CD4-positive, alpha-beta T cell (primary cell): ENCODE measurements at regions not wholly inside any gene's neighbourhood (a gene's known extent, or its start where the extent isn't known, plus 50 kb on each side); places are given as distances from the start of the nearest gene placed in this dataset.

ENCODE experiments used
- ATAC-seq: fragments of 200-7000 bp; cut with Tn5 transposase; one replicate; pipeline ENCODE4 v1.10.0; 2022; ENCODE audit warnings: mild to moderate bottlenecking; ENCODE audit not compliant: poor library complexity
- CTCF ChIA-PET: fragments of 350-600 bp; sonication (Branson Sonifier 250); formaldehyde crosslinking; loops from one replicate; lab custom pipeline; 2021; ENCODE audit warnings: antibody characterized with exemption, inconsistent platforms; lab: Charles Lee
- POLR2A ChIA-PET: fragments of 350-600 bp; sonication (Branson Sonifier 250); formaldehyde crosslinking; loops from one replicate; lab custom pipeline; 2021; ENCODE audit warnings: antibody characterized with exemption, inconsistent platforms; lab: Charles Lee
- DNase-seq, 14 experiments: peaks; one replicate each; pipeline ENCODE4 v3.0.0-alpha.2; 2013 to 2020; ENCODE audit warnings: mixed read lengths in 2 of 14
- H3K27ac ChIP-seq, 2 donors: one replicate each; pipeline versions ENCODE4 v1.5.1 to v1.7.0; 2013; ENCODE audit warnings: low read length in 2 of 2, low read depth in 1 of 2, mild to moderate bottlenecking in 1 of 2
- H3K27me3 ChIP-seq, 2 experiments: 1 replicate in 1 of 2; 2 replicates in 1 of 2; pipeline versions ENCODE4 v1.6.1 to v1.7.0; 2013; ENCODE audit warnings: low read length in 2 of 2, control low read depth in 1 of 2, mild to moderate bottlenecking in 1 of 2, moderate library complexity in 1 of 2; ENCODE audit not compliant: insufficient read depth in 2 of 2, control insufficient read depth in 1 of 2
- H3K36me3 ChIP-seq: one replicate; pipeline ENCODE4 v1.6.1; 2013; ENCODE audit warnings: low read length, control low read depth; ENCODE audit not compliant: insufficient read depth
- H3K4me1 ChIP-seq: one replicate; pipeline ENCODE4 v1.6.1; 2013; ENCODE audit warnings: low read length, control low read depth; ENCODE audit not compliant: insufficient read depth
- H3K4me3 ChIP-seq: one replicate; pipeline ENCODE4 v1.5.1; 2013; ENCODE audit warnings: mild to moderate bottlenecking, low read length, moderate library complexity
- H3K9me3 ChIP-seq, 2 experiments: 1 replicate in 1 of 2; 2 replicates in 1 of 2; pipeline versions ENCODE4 v1.6.1 to v1.7.0; 2013; ENCODE audit warnings: low read length in 2 of 2, mild to moderate bottlenecking in 2 of 2, control low read depth in 1 of 2, moderate library complexity in 1 of 2; ENCODE audit not compliant: control insufficient read depth in 1 of 2, insufficient read depth in 1 of 2
- H3K27ac Mint-ChIP-seq: one replicate; pipeline ENCODE4 v1.8.0; 2020; ENCODE audit warnings: mixed read lengths
- H3K27me3 Mint-ChIP-seq: one replicate; pipeline ENCODE4 v1.8.0; 2021; ENCODE audit warnings: mixed read lengths
- H3K36me3 Mint-ChIP-seq: one replicate; pipeline ENCODE4 v1.8.0; 2021; ENCODE audit warnings: low read depth, mixed read lengths
- H3K4me1 Mint-ChIP-seq: one replicate; pipeline ENCODE4 v1.8.0; 2021; ENCODE audit warnings: low read depth, mixed read lengths
- H3K4me3 Mint-ChIP-seq: one replicate; pipeline ENCODE4 v1.8.0; 2020; ENCODE audit warnings: mild to moderate bottlenecking, mixed read lengths
- H3K9me3 Mint-ChIP-seq: one replicate; pipeline ENCODE4 v1.8.0; 2020; ENCODE audit warnings: mixed read lengths
- intact Hi-C, 2 experiments: fragments of 100-400 bp; cut with DNase I in 1 of 2; cut with micrococcal nuclease in 1 of 2; formaldehyde crosslinking; loops; one replicate each; pipeline versions ENCODE4 v1.15.1 to v1.9.0; 2023 to 2025; cut with DNase I, micrococcal nuclease
- TF ChIP-seq, protein P1 (sequence below): fragments of 200-600 bp; IDR thresholded peaks from one replicate; pipeline ENCODE4 v1.8.0; 2022; ENCODE audit warnings: antibody characterized with exemption, mild to moderate bottlenecking

DNA sequence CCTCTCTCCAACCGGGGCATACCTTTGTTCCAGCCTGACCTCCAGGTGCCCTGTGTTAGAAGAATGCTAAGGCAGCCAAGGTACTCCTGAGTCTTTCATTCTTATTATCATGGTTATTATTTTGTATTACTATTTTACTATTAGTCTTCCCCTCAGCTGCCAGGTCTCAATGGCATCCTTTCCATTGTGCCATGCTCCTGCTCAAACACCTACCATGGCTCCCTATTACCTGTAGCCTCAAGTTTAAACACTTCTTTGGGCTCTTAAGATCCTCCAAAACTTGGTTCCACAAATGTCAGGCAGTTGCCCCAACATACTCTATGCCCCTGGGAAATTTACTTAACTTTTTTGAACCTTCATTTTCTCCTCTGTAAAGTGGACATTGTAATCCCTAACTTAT is 130.4 kb downstream of the CHST1 start:
- TF ChIP-seq, protein P1, sequence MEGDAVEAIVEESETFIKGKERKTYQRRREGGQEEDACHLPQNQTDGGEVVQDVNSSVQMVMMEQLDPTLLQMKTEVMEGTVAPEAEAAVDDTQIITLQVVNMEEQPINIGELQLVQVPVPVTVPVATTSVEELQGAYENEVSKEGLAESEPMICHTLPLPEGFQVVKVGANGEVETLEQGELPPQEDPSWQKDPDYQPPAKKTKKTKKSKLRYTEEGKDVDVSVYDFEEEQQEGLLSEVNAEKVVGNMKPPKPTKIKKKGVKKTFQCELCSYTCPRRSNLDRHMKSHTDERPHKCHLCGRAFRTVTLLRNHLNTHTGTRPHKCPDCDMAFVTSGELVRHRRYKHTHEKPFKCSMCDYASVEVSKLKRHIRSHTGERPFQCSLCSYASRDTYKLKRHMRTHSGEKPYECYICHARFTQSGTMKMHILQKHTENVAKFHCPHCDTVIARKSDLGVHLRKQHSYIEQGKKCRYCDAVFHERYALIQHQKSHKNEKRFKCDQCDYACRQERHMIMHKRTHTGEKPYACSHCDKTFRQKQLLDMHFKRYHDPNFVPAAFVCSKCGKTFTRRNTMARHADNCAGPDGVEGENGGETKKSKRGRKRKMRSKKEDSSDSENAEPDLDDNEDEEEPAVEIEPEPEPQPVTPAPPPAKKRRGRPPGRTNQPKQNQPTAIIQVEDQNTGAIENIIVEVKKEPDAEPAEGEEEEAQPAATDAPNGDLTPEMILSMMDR, result no peak
- H3K9me3 Mint-ChIP-seq, result no peaks in the 10 kb centered on the region
- no peak for ATAC-seq
- peaks cover 30% of the 10 kb centered on the region for H3K27me3 Mint-ChIP-seq
- Histone ChIP-seq H3K9me3 (no peaks in the 10 kb centered on the region), H3K27me3 (peaks cover 5 to 6% of the 10 kb centered on the region in 2 experiments), H3K4me3 (no peak overlapping the region), H3K27ac (no peak overlapping the region), H3K36me3 (no peaks in the 10 kb centered on the region), H3K4me1 (no peaks in the 10 kb centered on the region)
- H3K4me1 Mint-ChIP-seq, result no peaks in the 10 kb centered on the region
- DNase-seq, result no peak
- POLR2A ChIA-PET, result no interaction called here
- no peak overlapping the region for H3K27ac Mint-ChIP-seq
- CTCF ChIA-PET, result no interaction called here
- H3K4me3 Mint-ChIP-seq, result no peak overlapping the region
- no peaks in the 10 kb centered on the region for H3K36me3 Mint-ChIP-seq
- intact Hi-C loops, result no loop called here

DNA sequence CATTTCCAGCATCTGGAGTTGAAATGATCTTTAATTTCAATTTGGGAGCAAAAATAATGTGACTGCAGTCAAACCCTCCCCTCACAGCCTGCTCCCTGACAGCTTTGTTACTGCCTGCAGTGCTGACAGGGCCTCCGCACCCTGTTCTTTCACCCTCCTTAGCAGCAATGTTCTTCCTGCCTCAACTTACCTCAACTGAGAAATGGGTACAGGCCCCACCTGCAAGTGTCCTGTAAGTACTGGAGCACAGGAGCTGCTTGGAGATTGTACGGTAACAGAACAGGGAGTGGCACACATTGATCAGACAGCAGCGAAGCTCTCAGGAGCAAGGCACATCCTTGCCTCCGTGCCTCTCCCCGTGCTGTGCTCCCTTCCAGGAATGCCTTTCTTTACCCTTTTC is 131.3 kb downstream of the CHST1 start:
- Mint-ChIP-seq H3K27me3 (peaks cover 29% of the 10 kb centered on the region), H3K9me3 (no peaks in the 10 kb centered on the region), H3K27ac (no peak overlapping the region), H3K36me3 (no peaks in the 10 kb centered on the region), H3K4me1 (no peaks in the 10 kb centered on the region), H3K4me3 (no peak overlapping the region)
- Histone ChIP-seq H3K27ac (no peak overlapping the region), H3K4me1 (no peaks in the 10 kb centered on the region), H3K4me3 (no peak overlapping the region), H3K9me3 (no peaks in the 10 kb centered on the region), H3K27me3 (peaks cover 5 to 6% of the 10 kb centered on the region in 2 experiments), H3K36me3 (no peaks in the 10 kb centered on the region)
- ATAC-seq (no peak), DNase-seq (no peak)
- TF ChIP-seq, protein P1, result no peak
- CTCF ChIA-PET, result no interaction called here
- intact Hi-C loops, result no loop called here
- POLR2A ChIA-PET, result no interaction called here

DNA sequence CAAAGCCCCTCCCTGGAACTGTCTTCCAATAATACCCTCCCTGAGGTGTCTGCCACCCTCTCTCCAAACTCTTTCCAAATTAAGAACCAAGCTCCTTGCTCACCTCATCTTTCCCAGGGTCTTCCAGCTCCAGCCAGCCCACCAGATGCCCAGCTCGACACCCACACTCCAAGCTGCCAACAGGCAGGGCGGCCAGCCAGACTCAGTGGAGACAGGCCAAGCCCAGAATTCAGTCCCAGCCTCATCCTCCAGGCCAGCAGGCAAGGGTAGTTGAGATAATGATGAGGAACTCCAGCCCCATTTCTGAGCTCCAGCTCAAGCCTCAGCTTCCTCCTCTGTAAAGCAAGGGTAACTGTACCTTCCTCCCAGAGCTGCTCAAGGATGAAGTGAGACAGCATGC is 132.9 kb downstream of the CHST1 start:
- TF ChIP-seq, protein P1, result no peak
- Mint-ChIP-seq H3K27ac (no peak overlapping the region), H3K36me3 (no peaks in the 10 kb centered on the region), H3K9me3 (no peaks in the 10 kb centered on the region), H3K4me3 (no peak overlapping the region), H3K27me3 (peaks cover 32% of the 10 kb centered on the region), H3K4me1 (no peaks in the 10 kb centered on the region)
- ChIA-PET CTCF (no interaction called here), POLR2A (no interaction called here)
- ATAC-seq (no peak), DNase-seq (no peak)
- intact Hi-C loops, result no loop called here
- no peaks in the 10 kb centered on the region for H3K4me1 ChIP-seq
- no peak overlapping the region for H3K27ac ChIP-seq
- H3K9me3 ChIP-seq, result peaks cover 0 to 3% of the 10 kb centered on the region in 2 experiments
- peaks cover 5 to 6% of the 10 kb centered on the region in 2 experiments for H3K27me3 ChIP-seq
- no peak overlapping the region for H3K4me3 ChIP-seq
- no peaks in the 10 kb centered on the region for H3K36me3 ChIP-seq
